ENCODE measurements at regions not wholly inside any gene's neighbourhood (a gene's known extent, or its start where the extent isn't known, plus 50 kb on each side); places are given as distances from the start of the nearest gene placed in this dataset.

DNA sequence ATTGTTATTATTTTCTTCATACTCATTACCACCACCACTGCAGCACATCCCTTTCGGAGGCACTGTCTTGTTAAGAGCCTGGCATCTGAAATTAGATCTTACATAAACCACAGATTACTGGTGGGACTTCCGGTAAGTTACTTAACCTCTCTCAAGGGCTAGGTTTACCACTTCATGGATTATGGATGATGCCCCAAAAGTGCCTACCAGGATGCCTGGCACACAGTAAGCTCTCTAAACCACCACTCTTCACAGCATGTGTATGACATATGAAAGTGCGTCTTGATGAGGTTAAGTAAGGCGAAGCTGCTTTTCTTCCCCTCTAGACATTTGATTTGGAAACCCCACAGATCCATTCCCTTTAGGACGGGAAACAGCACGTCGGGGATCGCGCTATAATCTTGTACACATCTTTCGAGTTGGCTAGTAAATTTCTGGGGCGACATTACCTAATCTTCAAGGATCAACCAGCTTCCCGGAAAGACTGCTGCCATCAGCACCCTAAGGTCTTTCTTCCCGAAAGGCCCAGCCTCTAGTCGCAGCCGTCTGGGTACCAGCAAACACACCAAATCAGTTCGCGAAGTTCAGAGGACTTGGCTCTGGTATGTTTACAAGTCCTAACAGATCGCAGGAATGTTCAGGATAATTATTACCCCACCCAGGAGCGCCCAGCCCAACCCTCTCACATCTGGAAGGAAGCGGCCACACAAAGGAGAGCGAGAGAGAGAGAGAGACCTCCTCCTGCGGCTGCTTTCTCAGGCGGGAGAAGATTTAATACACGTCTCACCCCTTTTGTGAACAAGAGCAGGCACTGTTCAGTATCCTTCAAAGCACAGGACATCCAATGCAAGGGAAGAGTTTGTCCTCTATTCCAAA, 155.1 kb upstream of the FRMD4B start:
- H3K4me3 ChIP-seq (ENCODE audit: control insufficient read depth, low read depth, low read length), result no peak overlapping the region
- TF ChIP-seq, protein P1, sequence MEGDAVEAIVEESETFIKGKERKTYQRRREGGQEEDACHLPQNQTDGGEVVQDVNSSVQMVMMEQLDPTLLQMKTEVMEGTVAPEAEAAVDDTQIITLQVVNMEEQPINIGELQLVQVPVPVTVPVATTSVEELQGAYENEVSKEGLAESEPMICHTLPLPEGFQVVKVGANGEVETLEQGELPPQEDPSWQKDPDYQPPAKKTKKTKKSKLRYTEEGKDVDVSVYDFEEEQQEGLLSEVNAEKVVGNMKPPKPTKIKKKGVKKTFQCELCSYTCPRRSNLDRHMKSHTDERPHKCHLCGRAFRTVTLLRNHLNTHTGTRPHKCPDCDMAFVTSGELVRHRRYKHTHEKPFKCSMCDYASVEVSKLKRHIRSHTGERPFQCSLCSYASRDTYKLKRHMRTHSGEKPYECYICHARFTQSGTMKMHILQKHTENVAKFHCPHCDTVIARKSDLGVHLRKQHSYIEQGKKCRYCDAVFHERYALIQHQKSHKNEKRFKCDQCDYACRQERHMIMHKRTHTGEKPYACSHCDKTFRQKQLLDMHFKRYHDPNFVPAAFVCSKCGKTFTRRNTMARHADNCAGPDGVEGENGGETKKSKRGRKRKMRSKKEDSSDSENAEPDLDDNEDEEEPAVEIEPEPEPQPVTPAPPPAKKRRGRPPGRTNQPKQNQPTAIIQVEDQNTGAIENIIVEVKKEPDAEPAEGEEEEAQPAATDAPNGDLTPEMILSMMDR (IDR thresholded peaks at IDR 0.05; ENCODE audit: control insufficient read depth, insufficient read depth, low read depth, low read length, missing control alignments), result no peak
- no peak for DNase-seq (ENCODE audit: low read depth)

DNA sequence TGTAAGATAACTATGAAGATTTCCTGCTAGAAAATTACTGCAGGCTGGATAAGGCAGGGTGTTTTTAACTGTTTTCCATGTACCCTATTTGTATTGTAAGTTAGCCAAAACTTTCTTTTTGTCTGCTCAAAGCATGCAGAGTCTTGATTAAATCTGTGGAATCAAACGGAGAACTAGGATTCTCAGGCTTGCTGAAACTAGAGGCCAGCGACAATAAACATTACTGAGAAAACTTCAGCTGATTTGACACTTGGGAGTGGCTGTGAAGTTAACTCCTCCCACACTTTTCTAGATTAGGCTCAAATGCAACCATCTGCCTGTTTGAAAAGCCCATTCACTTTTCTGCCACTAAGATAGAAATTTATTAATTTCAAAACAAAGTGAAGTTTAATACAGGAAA, 153.2 kb upstream of the FRMD4B start:
- TF ChIP-seq, protein P1 (IDR thresholded peaks at IDR 0.05; ENCODE audit: control insufficient read depth, insufficient read depth, low read depth, low read length, missing control alignments), result no peak
- DNase-seq (ENCODE audit: low read depth), result no peak
- no peak overlapping the region for H3K4me3 ChIP-seq (ENCODE audit: control insufficient read depth, low read depth, low read length)

DNA sequence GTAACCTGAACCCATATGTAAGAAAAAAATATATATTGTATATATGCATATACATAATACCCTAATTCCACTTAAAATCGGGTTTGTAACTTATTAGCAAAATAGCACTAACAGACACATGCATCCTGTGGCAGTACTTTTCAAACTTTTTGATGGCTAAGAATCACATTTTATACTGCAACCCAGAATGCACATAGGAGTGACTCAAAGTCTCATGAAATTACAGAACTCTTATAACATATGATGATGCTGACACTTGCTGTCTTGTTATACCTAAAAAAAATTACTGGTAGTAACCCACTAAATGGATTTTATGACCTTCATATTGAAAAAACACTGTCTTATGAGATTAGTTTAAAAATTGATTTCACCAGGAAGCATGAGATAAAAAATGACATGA, 152.4 kb upstream of the FRMD4B start:
- TF ChIP-seq, protein P1 (IDR thresholded peaks at IDR 0.05; ENCODE audit: control insufficient read depth, insufficient read depth, low read depth, low read length, missing control alignments), result no peak
- no peak for DNase-seq (ENCODE audit: low read depth)
- H3K4me3 ChIP-seq (ENCODE audit: control insufficient read depth, low read depth, low read length), result no peak overlapping the region

DNA sequence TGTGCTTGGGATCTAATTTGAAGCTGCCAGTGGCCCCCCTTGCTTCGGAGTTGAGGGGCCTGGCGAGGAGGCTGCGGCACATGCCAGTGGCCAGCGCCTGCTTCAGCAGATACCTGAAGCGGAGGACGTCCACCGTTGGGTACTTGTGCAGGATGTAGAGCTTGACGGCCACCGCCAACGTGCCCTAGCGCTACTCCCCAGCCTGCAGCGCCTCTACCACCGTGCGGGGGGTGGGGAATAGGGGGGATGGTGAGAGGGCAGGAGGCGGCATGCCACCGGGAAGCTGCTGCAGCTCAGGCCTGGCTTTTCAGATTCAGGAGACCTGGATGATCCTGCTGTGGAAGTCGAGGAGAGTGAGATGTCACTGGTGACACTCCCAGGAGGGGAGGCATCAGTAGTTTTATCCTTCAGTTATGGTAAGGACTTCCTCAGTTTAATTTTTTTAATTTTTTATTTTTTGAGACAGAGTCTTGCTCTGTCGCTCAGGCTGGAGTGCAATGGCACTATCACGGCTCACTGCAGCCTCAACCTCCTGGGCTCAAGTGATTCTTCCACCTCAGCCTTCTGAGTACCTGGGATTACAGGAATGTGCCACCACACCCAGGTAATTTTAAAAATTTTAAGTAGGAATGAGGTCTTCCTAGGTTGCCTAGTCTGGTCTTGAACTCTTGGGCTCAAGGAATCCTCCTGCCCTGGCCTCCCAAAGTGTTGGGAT, 150.6 kb upstream of the FRMD4B start:
- TF ChIP-seq, protein P1 (IDR thresholded peaks at IDR 0.05; ENCODE audit: control insufficient read depth, insufficient read depth, low read depth, low read length, missing control alignments), result no peak
- H3K4me3 ChIP-seq (ENCODE audit: control insufficient read depth, low read depth, low read length), result no peak overlapping the region
- no peak for DNase-seq (ENCODE audit: low read depth)

DNA sequence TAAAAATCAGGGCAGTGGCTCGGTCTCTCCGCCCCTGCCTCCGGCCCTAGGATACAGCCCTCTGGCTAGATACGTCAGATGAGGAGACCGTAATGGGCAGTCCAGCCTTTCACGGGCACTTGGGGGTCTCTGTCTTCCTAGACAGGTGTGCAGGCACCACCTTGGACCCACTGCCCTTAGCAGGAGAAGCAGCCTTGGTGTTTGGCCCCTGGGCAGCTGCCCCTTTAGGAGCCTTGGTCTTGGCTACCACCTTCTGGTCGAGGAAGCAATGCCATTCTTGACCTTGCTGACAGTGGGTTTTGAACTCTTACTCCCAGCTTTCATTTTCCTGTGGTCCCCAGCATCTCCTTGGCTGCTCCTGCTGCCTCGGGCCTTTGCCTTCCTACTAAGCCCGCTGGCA, 149.7 kb upstream of the FRMD4B start:
- no peak overlapping the region for H3K4me3 ChIP-seq (ENCODE audit: control insufficient read depth, low read depth, low read length)
- TF ChIP-seq, protein P1 (IDR thresholded peaks at IDR 0.05; ENCODE audit: control insufficient read depth, insufficient read depth, low read depth, low read length, missing control alignments), result no peak
- DNase-seq (ENCODE audit: low read depth), result no peak

DNA sequence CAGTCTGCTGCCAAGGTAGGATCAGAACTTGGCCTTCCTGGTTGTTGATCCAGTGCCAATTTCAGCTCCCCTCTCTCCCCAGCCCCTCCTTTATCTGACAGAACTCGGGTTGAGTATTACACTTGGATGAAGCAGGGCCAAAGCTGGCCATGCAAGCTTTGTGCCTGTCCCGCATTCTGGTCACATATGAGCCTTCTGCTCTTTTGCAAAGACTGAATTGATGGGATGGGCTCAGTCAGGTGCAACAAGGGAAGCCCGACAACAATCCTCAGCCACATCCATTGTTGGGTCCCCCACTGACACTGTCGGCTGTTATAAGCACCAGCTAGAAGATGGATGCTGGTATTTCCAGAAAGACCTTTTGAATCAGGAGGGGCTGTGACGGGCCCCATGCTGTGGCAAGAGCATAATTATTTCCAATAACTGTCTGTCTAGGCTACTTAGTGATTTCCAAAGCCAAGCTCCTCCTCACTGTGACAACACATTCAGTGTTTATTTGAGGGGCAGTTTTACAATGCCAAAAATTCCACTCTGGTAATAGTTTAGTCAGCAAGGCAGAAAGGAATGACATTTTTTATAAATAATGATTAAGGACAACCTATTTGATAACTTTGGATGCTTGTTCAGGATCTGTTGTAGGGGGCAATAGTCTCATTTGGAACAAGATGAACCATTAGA, 146.8 kb upstream of the FRMD4B start:
- H3K4me3 ChIP-seq (ENCODE audit: control insufficient read depth, low read depth, low read length), result no peak overlapping the region
- TF ChIP-seq, protein P1 (IDR thresholded peaks at IDR 0.05; ENCODE audit: control insufficient read depth, insufficient read depth, low read depth, low read length, missing control alignments), result no peak
- no peak for DNase-seq (ENCODE audit: low read depth)

All from AG09309 (cell line).